K562 (cell line): ENCODE measurements at regions not wholly inside any gene's neighbourhood (a gene's known extent, or its start where the extent isn't known, plus 50 kb on each side); places are given as distances from the start of the nearest gene placed in this dataset.

Experiments
- TEAD1 ChIP-seq, 2 experiments: fragments of 450-650 bp in 1 of 2; sonication (generic) in 1 of 2; formaldehyde crosslinking; IDR thresholded peaks; 2 replicates each; pipeline versions ENCODE4 v1.4.0 to v1.8.0; 2020 to 2022; ENCODE audit warnings: mild to moderate bottlenecking in 2 of 2, missing genetic modification reagents in 1 of 2
- ZNF146 ChIP-seq: IDR thresholded peaks from one replicate; pipeline ENCODE4 v1.6.1; 2018; ENCODE audit warnings: missing compliant biosample characterization; ENCODE audit not compliant: unreplicated experiment
- ZNF512 ChIP-seq: IDR thresholded peaks from 2 replicates; pipeline ENCODE4 v1.6.1; 2016; ENCODE audit warnings: missing genetic modification characterization, missing compliant biosample characterization

GRCh38 chr12:125249066-125249824 is 184.0 kb downstream of the AACS start:
- TF ChIP-seq ZNF512 = no peak
- no peak for TF ChIP-seq ZNF146 (CRISPR knock-in tag)
- TF ChIP-seq TEAD1 (CRISPR knock-in tag; IDR thresholded peaks at IDR 0.05) = no peak
